GM12891 (cell line): ENCODE measurements at regions not wholly inside any gene's neighbourhood (a gene's known extent, or its start where the extent isn't known, plus 50 kb on each side); places are given as distances from the start of the nearest gene placed in this dataset.
"Not testable (repeated sequence)": the region's sequence is repeated elsewhere in the genome, so short reads cannot be mapped to it uniquely, and the experiment has no call there.

ENCODE experiments used
- DNase-seq: peaks from one replicate; pipeline ENCODE4 v3.0.0; 2011; ENCODE audit warnings: low spot score; ENCODE audit not compliant: insufficient read length
- FAIRE-seq: peaks from 2 replicates; lab custom pipeline; 2011; peaks lifted over from hg19 to GRCh38; lab: Jason Lieb, UNC
- PAX5 ChIP-seq: IDR thresholded peaks from 2 replicates; pipeline ENCODE4 v1.6.1; 2011; ENCODE audit warnings: low read length, moderate library complexity, mild to moderate bottlenecking; ENCODE audit not compliant: insufficient read depth, severe bottlenecking
- POLR2A ChIP-seq: IDR thresholded peaks from 2 replicates; pipeline ENCODE4 v1.6.1; 2011; ENCODE audit warnings: low read depth, low read length, control low read depth
- POLR2AphosphoS5 ChIP-seq: IDR thresholded peaks from 2 replicates; pipeline ENCODE4 v1.6.1; 2011; ENCODE audit warnings: low read depth, low read length, control low read depth
- POU2F2 ChIP-seq: IDR thresholded peaks from 2 replicates; pipeline ENCODE4 v1.6.1; 2011; ENCODE audit warnings: low read depth, mild to moderate bottlenecking, control low read depth, low read length, moderate library complexity
- SPI1 ChIP-seq: IDR thresholded peaks from 2 replicates; pipeline ENCODE4 v1.6.1; 2011; ENCODE audit warnings: low read depth, low read length, control low read depth
- TAF1 ChIP-seq: IDR thresholded peaks from 2 replicates; pipeline ENCODE4 v1.6.1; 2011; ENCODE audit warnings: low read depth, low read length, control low read depth

- no peak for DNase-seq
- no peak for FAIRE-seq
- no peak for TF ChIP-seq POU2F2
- TF ChIP-seq POLR2AphosphoS5 = no peak
- no peak for TF ChIP-seq POLR2A
- no peak for TF ChIP-seq SPI1
- no peak for TF ChIP-seq TAF1
- no peak for TF ChIP-seq PAX5
These were observed 248.1 kb downstream of the ASXL3 start for GRCh38 chr18:33826151-33826550.

- TF ChIP-seq TAF1 (no peak), SPI1 (no peak), POU2F2 (no peak), PAX5 (no peak), POLR2A (no peak), POLR2AphosphoS5 (no peak)
- FAIRE-seq (no peak), DNase-seq (no peak)
These were observed 243.5 kb downstream of the ASXL3 start for GRCh38 chr18:33821503-33821902.

GRCh38 chr18:33820517-33821371 is 242.7 kb downstream of the ASXL3 start:
- DNase-seq = no peak
- no peak for TF ChIP-seq SPI1
- TF ChIP-seq POLR2AphosphoS5 = no peak
- TF ChIP-seq PAX5 = no peak
- TF ChIP-seq POU2F2 = no peak
- TF ChIP-seq TAF1 = no peak
- no peak for TF ChIP-seq POLR2A
- no peak for FAIRE-seq

GRCh38 chr18:33819692-33820343 is 241.8 kb downstream of the ASXL3 start:
- not testable (repeated sequence) for DNase-seq, FAIRE-seq

- TF ChIP-seq POLR2A = no peak
- TF ChIP-seq TAF1 = no peak
- no peak for TF ChIP-seq POLR2AphosphoS5
- TF ChIP-seq POU2F2 = no peak
- TF ChIP-seq PAX5 = no peak
- TF ChIP-seq SPI1 = no peak
- DNase-seq (no peak), FAIRE-seq (no peak)
These were observed 240.1 kb downstream of the ASXL3 start for GRCh38 chr18:33818145-33818544.

GRCh38 chr18:33817096-33817495 is 239.1 kb downstream of the ASXL3 start:
- FAIRE-seq (no peak), DNase-seq (no peak)
- TF ChIP-seq POLR2A (no peak), SPI1 (no peak), TAF1 (no peak), PAX5 (no peak), POLR2AphosphoS5 (no peak), POU2F2 (no peak)

DNA sequence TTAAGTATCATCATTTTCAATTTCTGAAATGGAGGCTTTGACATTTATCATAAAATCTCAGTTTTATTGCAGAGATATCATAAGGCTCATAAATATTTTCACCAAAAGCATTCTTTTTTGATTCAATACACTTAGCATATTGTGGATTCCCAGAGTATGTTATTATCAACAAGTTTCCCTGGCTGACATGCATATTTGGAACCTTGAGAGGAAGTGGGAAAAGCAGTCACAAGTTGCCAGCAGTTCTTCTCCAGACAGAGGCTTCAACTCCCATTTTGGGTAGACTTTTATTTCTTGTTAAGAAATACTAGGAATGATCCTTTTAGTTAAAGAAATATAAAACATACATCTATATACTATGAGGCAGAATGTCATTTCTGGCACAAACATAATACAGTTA is 236.5 kb downstream of the ASXL3 start:
- TF ChIP-seq POLR2AphosphoS5 = no peak
- TF ChIP-seq POLR2A = no peak
- TF ChIP-seq SPI1 = no peak
- no peak for TF ChIP-seq PAX5
- no peak for TF ChIP-seq TAF1
- TF ChIP-seq POU2F2 = no peak
- no peak for DNase-seq
- FAIRE-seq = no peak

DNA sequence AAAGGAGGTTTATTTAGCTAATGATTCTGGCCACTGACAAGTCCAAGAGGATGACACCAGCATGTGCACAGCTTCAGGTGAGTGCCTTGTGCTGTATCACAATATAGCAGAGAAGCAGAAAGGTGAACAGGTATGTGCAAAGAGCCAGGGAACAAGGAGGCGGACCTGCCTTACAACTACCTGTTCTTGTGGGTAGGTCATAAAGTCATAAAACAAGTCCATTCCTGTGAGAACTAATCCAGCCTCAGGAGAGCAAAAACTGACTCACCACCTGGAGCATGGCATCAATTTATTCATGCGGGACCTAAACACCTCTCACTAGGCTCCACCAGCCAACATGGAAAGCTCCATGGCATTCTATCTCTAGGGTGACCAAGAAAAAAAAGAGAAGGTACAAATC is 234.2 kb downstream of the ASXL3 start:
- TF ChIP-seq POLR2AphosphoS5 = no peak
- no peak for TF ChIP-seq POLR2A
- TF ChIP-seq SPI1 = no peak
- no peak for TF ChIP-seq TAF1
- TF ChIP-seq PAX5 = no peak
- no peak for TF ChIP-seq POU2F2
- DNase-seq (no peak), FAIRE-seq (no peak)

DNA sequence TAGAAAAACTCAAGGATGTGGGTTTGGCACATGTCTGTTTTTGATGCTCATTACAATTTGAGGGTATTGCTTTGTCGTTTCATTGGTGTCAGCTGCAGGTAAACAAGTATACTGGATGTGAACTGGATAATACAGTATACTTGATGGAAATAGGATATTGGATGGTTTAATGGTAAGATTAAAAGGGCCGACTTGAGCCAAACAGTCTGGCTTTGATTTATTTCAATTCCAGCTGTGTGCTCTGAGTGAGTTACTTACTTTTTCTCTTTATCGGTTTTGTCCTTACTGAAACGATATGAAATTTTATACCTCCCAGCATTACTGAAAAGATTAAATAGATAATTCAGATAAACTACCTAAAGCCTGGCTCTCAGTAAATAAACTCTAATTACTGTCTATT is 227.6 kb downstream of the ASXL3 start:
- TF ChIP-seq POLR2AphosphoS5 = no peak
- TF ChIP-seq POLR2A = no peak
- no peak for TF ChIP-seq PAX5
- TF ChIP-seq TAF1 = no peak
- TF ChIP-seq SPI1 = no peak
- TF ChIP-seq POU2F2 = no peak
- DNase-seq = no peak
- FAIRE-seq = no peak

GRCh38 chr18:33804258-33804657 is 226.2 kb downstream of the ASXL3 start:
- no peak for FAIRE-seq
- DNase-seq = no peak
- TF ChIP-seq POU2F2 (no peak), POLR2AphosphoS5 (no peak)

DNA sequence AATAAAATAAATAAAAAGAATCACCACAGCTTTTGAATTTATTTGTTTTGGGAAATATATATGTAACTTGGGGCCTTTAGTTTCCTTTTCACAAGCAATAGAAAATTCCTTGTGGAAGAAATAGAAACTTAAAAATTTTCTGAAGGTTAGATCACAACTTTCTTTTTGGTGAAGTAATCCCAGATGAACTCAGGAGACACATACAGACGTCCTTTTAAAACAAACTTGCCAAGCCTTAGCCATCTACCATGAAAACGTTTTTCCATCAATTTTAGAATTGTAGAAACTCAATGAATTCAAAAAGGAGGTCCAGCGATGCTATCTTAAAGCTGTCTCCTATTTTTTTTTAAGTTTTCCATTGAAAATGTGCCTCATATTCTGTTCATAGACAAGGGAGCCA is 225.6 kb downstream of the ASXL3 start:
- FAIRE-seq (no peak), DNase-seq (no peak)
- TF ChIP-seq POLR2AphosphoS5 (no peak), TAF1 (no peak), SPI1 (no peak), POU2F2 (no peak), PAX5 (no peak), POLR2A (no peak)
